ENCODE measurements at regions not wholly inside any gene's neighbourhood (a gene's known extent, or its start where the extent isn't known, plus 50 kb on each side); places are given as distances from the start of the nearest gene placed in this dataset.

- no peak for DNase-seq
Measured at GRCh38 chr3:43867436-43868072, 176.8 kb downstream of the ABHD5 start.

GRCh38 chr3:43869491-43869890, 178.8 kb downstream of the ABHD5 start:
- DNase-seq: no peak

GRCh38 chr3:43870120-43870519, 179.4 kb downstream of the ABHD5 start:
- no peak for DNase-seq

- no peak for DNase-seq
Measured at GRCh38 chr3:43870844-43871626, 180.3 kb downstream of the ABHD5 start.

GRCh38 chr3:43871627-43872245, 181.0 kb downstream of the ABHD5 start:
- DNase-seq: no peak

- DNase-seq: no peak
Measured at GRCh38 chr3:43872301-43872700, 181.6 kb downstream of the ABHD5 start.

- no peak for DNase-seq
Measured at GRCh38 chr3:43872901-43873300, 182.2 kb downstream of the ABHD5 start.

- no peak for DNase-seq
Measured at GRCh38 chr3:43873723-43874122, 183.0 kb downstream of the ABHD5 start.

- DNase-seq: no peak
Measured at GRCh38 chr3:43874290-43874689, 183.6 kb downstream of the ABHD5 start.

- DNase-seq: no peak
Measured at GRCh38 chr3:43874731-43875130, 184.0 kb downstream of the ABHD5 start.

- DNase-seq: no peak
Measured at GRCh38 chr3:43876648-43877047, 185.9 kb downstream of the ABHD5 start.

GRCh38 chr3:43879166-43879565, 188.4 kb downstream of the ABHD5 start:
- DNase-seq: peak; percentile 41

GRCh38 chr3:43882976-43883680, 192.4 kb downstream of the ABHD5 start:
- no peak for DNase-seq

- peak; percentile 84 for DNase-seq
Measured at GRCh38 chr3:43883729-43884396, 193.1 kb downstream of the ABHD5 start.

GRCh38 chr3:43884581-43884980, 193.8 kb downstream of the ABHD5 start:
- DNase-seq: no peak

- DNase-seq: no peak
Measured at GRCh38 chr3:43885908-43886618, 195.3 kb downstream of the ABHD5 start.

- DNase-seq: no peak
Measured at GRCh38 chr3:43892061-43892460, 201.3 kb downstream of the ABHD5 start.

- DNase-seq: peak; percentile 64
Measured at GRCh38 chr3:43892526-43892925, 201.8 kb downstream of the ABHD5 start.

- no peak for DNase-seq
Measured at GRCh38 chr3:43893727-43894126, 203.0 kb downstream of the ABHD5 start.

GRCh38 chr3:43894176-43895049, 203.7 kb downstream of the ABHD5 start:
- peak; percentile 78 for DNase-seq

- peak; percentile 40 for DNase-seq
Measured at GRCh38 chr3:43895573-43895972, 204.8 kb downstream of the ABHD5 start.

Data from NCI-H1092 treated with DMSO at 0.1 percent for 48 hours (cell line).